ENCODE measurements at regions not wholly inside any gene's neighbourhood (a gene's known extent, or its start where the extent isn't known, plus 50 kb on each side); places are given as distances from the start of the nearest gene placed in this dataset.

GRCh38 chr6:2566048-2566447 is 184.7 kb downstream of the MYLK4 start:
- H3K27ac ChIP-seq (ENCODE audit: low read length) = no peak overlapping the region
- H3K27me3 Mint-ChIP-seq (ENCODE audit: low read depth in 2 of 2) = peaks cover 11 to 19% of the 10 kb centered on the region in 2 donors

DNA sequence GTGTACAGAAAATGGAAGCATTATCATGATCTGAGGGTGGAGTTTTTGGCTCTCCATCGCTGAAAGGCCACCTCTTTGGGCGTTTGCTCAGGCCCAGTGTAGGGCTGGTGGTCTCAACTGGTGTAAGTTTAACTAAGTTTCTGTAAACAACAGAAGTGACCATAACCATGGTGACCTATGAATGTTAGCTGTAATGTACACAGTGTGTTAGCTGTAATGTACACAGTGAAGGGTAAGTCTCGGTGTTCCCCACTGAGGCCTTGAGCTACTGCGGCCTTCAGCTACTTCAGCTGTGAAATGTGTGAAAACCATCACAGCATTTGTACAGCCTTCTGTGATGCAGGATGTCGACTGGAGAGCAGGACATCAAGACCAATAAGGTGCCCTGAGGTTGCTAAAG is 185.2 kb downstream of the MYLK4 start:
- WGBS (ENCODE audit: insufficient coverage) = 47% methylated on average over 5 of the region's 5 CpGs
- intact Hi-C loops (cut with micrococcal nuclease) = no loop called here

More at GRCh38 chr6:2566048-2566447, 184.7 kb downstream of the MYLK4 start:
- intact Hi-C loops (cut with micrococcal nuclease) = no loop called here
- no peak for ATAC-seq
- H3K4me3 ChIP-seq (ENCODE audit: low read length) = no peak overlapping the region
- TF ChIP-seq CTCF (IDR thresholded peaks at IDR 0.05) = no peak
- no peak overlapping the region for H3K27ac Mint-ChIP-seq
- no peaks in the 10 kb centered on the region for H3K27me3 ChIP-seq (ENCODE audit: control insufficient read depth, insufficient read depth, low read length)
- no peaks in the 10 kb centered on the region for H3K36me3 Mint-ChIP-seq
- WGBS (ENCODE audit: insufficient coverage) = 92% methylated on average over 1 of the region's 1 CpG
- no peak for DNase-seq
- no peaks in the 10 kb centered on the region for H3K9me3 Mint-ChIP-seq
- H3K36me3 ChIP-seq (ENCODE audit: control insufficient read depth, insufficient read depth, low read length) = no peaks in the 10 kb centered on the region
- no peaks in the 10 kb centered on the region for H3K9me3 ChIP-seq (ENCODE audit: control insufficient read depth, insufficient read depth, low read length)
- no peak overlapping the region for H3K4me3 Mint-ChIP-seq
- no peaks in the 10 kb centered on the region for H3K4me1 Mint-ChIP-seq
- H3K4me1 ChIP-seq (ENCODE audit: control insufficient read depth, insufficient read depth, low read length) = no peaks in the 10 kb centered on the region

GRCh38 chr6:2563635-2564034 is 187.1 kb downstream of the MYLK4 start:
- no peak overlapping the region for H3K27ac Mint-ChIP-seq
- H3K4me3 Mint-ChIP-seq = no peak overlapping the region
- DNase-seq = no peak

More for the DNA sequence above, 185.2 kb downstream of the MYLK4 start:
- no peaks in the 10 kb centered on the region for H3K9me3 Mint-ChIP-seq
- peaks cover 11 to 25% of the 10 kb centered on the region in 2 donors for H3K27me3 Mint-ChIP-seq (ENCODE audit: low read depth in 2 of 2)
- DNase-seq (no peak), ATAC-seq (peak in 1 of 3 donors; percentile 72)
- no peak for TF ChIP-seq CTCF (IDR thresholded peaks at IDR 0.05)
- Histone ChIP-seq H3K4me3 (ENCODE audit: low read length) (no peak overlapping the region), H3K36me3 (ENCODE audit: control insufficient read depth, insufficient read depth, low read length) (no peaks in the 10 kb centered on the region), H3K27ac (ENCODE audit: low read length) (no peak overlapping the region), H3K27me3 (ENCODE audit: control insufficient read depth, insufficient read depth, low read length) (no peaks in the 10 kb centered on the region), H3K4me1 (ENCODE audit: control insufficient read depth, insufficient read depth, low read length) (no peaks in the 10 kb centered on the region), H3K9me3 (ENCODE audit: control insufficient read depth, insufficient read depth, low read length) (no peaks in the 10 kb centered on the region)
- no peak overlapping the region for H3K27ac Mint-ChIP-seq
- H3K4me3 Mint-ChIP-seq = no peak overlapping the region
- no peaks in the 10 kb centered on the region for H3K4me1 Mint-ChIP-seq
- no peaks in the 10 kb centered on the region for H3K36me3 Mint-ChIP-seq

More at GRCh38 chr6:2563635-2564034, 187.1 kb downstream of the MYLK4 start:
- H3K27me3 ChIP-seq (ENCODE audit: control insufficient read depth, insufficient read depth, low read length) = no peaks in the 10 kb centered on the region
- Mint-ChIP-seq H3K27me3 (ENCODE audit: low read depth in 2 of 2) (peaks cover 14 to 30% of the 10 kb centered on the region in 2 donors), H3K4me1 (no peaks in the 10 kb centered on the region), H3K9me3 (no peaks in the 10 kb centered on the region), H3K36me3 (no peaks in the 10 kb centered on the region)
- no peaks in the 10 kb centered on the region for H3K9me3 ChIP-seq (ENCODE audit: control insufficient read depth, insufficient read depth, low read length)
- H3K27ac ChIP-seq (ENCODE audit: low read length) = no peak overlapping the region
- ATAC-seq = peak in 1 of 3 donors; percentile 36
- intact Hi-C loops (cut with micrococcal nuclease) = no loop called here
- 5% methylated on average over 6 of the region's 6 CpGs for WGBS (ENCODE audit: insufficient coverage)
- no peaks in the 10 kb centered on the region for H3K4me1 ChIP-seq (ENCODE audit: control insufficient read depth, insufficient read depth, low read length)
- no peak overlapping the region for H3K4me3 ChIP-seq (ENCODE audit: low read length)
- no peak for TF ChIP-seq CTCF (IDR thresholded peaks at IDR 0.05)
- no peaks in the 10 kb centered on the region for H3K36me3 ChIP-seq (ENCODE audit: control insufficient read depth, insufficient read depth, low read length)

All from natural killer cell (primary cell).